GM18507 (cell line): ENCODE measurements at regions not wholly inside any gene's neighbourhood (a gene's known extent, or its start where the extent isn't known, plus 50 kb on each side); places are given as distances from the start of the nearest gene placed in this dataset.

Experiments
- DNase-seq: peaks from one replicate; pipeline ENCODE4 v3.0.0; 2011; ENCODE audit warnings: low read depth; ENCODE audit not compliant: insufficient read length; ENCODE audit errors: extremely low spot score
- FAIRE-seq: peaks from 2 replicates; lab custom pipeline; 2011; peaks lifted over from hg19 to GRCh38; lab: Jason Lieb, UNC

DNA sequence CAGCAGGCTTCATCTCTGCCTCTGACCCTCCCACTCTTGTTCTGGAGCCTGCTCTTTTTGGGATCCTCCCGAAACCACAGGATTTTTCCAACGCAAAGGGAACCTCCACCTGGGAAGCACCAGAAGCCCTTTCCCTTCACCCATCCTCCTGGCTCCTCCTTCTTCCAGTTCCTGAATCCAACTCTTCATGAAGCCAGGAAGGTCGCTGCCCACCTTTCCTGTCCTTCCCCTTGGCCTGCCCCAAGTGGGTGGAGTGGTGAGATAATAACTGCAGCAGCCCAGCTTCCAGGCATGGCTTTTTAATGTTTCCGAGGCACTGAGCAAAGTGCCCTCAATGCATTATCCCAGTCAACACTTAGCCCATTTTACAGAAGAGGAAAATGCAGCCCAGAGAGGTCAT, 70.8 kb upstream of the EEPD1 start:
- FAIRE-seq: no peak

DNA sequence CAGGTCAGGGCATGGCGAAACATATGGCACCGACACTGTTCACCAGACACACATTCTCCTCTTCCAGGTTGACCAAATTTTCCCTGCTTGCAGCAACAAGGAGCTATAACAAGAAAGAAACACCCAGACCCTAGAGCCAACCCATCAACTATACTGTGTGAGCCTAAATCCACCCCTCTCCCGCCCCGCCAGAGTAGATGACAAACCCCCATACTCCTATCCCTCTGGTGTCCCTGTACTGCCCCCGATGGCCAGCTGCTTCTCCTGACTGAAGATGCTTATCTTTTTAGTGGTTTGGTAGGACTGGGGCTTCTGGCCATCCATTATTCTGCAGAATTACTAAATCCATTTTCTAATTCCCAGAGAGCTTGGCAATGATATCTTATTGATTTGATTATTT, 70.1 kb upstream of the EEPD1 start:
- FAIRE-seq (no peak), DNase-seq (no peak)

More for the DNA sequence above, 70.8 kb upstream of the EEPD1 start:
- no peak for DNase-seq

DNA sequence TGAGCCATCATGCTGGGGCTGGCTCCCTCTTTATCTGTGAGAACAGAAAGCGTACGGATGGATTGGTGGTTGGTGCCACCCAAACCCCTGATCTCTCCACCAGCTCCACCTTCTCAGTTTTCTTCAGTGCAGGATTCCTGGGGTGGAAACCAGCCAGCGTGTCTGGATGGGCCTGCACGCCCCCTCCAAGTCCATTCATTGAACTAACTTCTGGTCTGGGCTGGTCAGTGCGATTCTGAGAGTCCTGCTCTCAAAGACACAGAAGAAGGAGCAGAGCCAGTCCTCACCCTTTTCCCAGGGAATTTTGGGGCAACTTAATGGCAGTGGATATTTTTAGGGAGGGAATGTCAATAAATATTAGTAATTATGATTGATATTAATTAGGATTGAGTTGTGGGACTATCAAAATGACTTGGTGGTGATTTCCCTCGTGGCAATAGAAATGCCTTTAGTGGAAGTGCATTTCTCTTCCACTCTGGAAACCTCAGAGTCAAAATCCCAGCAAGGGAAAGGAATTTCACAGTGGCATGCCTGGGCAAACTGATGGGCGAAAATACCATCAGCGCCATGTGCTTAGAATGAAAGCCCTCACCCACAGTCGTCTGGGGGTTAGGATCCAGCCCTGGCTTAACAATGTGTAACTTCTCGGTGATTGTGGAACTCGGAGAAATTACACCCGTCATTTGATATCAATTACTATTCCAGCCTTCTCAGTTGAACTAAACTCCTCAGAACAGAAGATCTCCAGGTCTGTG, 69.3 kb upstream of the EEPD1 start:
- DNase-seq (no peak), FAIRE-seq (no peak)

DNA sequence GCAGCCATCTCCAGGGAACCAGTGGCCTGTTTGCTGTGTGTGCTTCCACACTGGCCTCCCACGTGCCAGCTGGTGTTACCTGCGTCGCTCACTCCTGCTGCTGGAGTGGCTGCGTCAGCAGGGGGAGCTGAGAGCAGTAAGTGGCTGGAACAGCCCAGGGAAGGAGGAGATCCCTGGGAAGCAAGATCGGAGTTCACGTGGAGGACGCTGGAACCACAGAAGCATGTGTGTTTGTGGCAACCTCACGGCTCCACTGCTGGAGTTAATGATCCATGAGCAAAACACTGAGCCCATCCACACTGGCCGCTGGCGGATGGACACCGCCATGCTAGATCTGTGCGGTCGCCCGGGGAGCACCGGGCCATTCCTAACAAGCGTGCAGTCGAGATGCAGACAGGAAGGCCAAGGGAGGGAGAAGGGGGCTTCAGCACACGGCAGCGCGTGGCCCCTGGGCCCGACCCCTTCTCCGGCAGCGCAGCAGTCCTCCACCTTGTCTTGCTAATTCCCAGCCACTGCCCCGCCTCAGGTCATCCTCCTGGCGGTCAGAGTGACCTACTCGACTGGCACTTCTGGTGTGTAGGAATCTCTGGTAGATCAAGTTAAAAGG, 68.5 kb upstream of the EEPD1 start:
- no peak for FAIRE-seq

DNA sequence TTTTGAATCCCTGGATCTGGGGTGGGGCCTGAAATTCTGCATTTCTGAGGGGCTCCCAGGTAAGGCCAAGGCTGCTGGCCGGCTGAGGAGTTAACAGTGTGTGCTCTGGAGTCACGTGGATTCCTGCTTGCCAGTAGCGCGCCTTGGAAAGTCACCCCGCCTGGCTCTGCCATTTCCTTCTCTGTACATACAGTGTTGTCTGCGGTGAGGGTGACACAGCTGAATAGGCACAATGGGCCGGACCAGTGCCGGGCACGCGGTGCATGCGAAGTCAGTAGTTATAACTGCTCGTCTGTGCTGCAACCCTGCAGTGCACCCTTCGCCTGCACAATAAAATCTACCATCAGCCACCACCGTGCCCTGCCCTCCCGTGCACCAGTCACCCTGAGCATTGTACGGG, 68.0 kb upstream of the EEPD1 start:
- FAIRE-seq: no peak

More for the DNA sequence above, 68.5 kb upstream of the EEPD1 start:
- DNase-seq: no peak

DNA sequence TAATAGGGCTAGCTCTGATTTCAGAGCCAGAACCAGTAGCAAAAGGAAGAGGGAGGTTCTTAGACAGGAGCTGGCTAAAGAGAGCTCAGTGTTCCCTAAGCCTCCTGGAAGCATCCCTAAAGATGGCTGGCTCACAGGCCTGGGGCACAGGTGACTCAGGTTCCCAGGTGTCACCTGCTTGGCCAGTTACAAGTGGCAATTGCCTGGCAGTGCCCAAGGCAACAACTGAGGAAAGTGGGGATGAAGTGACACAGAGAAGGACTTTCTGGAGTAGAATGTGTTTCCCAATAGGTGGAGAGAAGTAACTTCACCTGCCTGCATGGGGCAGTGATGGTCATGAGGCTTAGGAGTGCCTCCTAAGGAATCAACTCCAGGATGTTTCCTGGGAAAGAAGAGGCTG, 66.5 kb upstream of the EEPD1 start:
- no peak for FAIRE-seq

More for the DNA sequence above, 68.0 kb upstream of the EEPD1 start:
- DNase-seq: no peak

DNA sequence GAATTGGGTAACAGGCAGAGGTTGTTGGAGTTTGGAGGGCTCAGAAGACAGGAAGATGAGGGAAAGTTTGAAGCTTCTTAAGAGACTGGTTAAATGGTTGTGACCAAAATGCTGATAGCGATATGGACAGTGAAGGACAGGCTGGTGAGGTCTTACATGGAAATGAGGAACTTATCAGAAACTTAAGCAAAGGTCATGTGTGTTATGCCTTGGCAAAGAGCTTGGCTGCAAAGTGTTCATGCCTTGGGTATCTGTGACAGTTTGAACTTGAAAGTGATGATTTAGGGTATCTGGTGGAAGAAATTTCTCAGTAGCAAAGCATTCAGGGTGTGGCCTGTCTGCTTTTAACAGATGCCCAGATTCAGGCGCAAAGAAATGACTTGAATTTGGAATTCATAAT, 64.5 kb upstream of the EEPD1 start:
- FAIRE-seq (no peak), DNase-seq (no peak)

More for the DNA sequence above, 66.5 kb upstream of the EEPD1 start:
- DNase-seq: no peak

DNA sequence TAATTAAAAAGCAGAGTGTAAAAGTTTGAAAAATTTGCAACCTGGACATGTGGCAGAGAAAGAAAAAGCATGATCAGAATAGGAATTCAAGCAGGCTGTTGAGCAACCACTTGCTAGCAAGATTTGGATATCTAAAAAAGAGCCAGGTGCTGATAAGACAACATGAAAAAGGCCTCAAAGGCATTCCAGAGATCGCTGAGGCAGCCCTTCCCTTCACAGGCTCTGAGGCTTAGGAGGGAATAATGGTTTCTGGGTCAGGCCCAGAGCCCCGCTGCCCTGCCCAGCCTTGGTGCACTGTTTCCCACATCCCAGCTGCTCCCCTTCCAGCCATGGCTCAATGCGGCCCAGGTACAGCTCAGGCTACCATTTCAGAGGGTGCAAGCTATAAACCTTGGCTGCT, 64.1 kb upstream of the EEPD1 start:
- no peak for FAIRE-seq
- no peak for DNase-seq

DNA sequence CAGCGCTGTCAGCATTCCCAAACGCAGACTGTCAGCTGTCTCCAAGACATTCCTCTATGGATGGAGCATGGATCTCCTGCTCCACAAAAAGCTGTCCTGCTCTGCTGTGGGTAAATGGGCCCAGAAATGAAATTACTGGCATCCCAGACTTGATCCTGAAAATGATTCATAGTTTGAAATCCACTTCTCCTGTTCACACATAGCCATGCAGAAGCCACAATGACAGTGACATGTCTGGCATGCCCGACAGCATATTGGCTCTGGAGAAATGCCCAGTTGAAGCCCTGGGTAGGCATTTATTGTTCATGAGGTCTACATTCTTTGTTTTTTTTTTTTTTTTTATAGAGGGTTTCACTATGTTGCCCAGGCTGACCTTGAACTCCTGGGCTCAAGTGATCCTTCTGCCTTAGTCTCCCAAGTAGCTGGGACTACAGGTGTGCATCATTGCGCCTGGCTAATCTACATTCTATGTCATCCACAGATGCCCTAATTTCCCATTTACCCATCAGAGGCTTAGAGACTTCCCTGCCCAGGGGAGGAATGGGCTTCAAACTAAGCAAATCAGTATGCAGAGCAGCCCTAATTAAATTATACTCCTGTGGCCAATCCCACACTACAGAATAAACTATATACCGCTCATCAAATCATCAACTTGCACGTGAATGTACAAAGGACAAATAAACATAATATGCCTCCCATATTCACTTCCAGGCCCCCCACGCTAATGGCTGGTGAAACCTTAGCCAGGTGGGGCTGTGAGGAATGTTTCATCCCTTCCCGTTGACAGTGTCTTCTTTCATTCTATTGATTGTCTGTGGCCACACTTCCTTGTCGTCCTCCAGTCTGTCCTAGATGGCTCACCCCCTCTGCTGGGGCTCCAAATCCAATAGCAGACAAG, 61.8 kb upstream of the EEPD1 start:
- DNase-seq (no peak), FAIRE-seq (no peak)

DNA sequence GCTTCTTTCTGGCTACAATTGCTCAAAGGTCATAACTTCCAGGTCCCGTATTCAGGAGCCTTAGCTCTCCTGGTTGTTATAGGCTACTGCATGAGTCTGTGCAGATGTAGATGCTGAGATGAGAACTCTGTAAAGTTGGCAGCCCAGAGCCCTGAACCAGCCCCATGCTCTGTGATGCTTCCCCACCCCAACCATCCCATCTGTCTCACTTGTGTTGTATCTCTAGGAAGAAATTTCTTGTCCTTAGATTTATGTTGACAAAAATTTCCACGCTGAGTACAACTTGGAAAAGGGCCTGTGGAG, 61.2 kb upstream of the EEPD1 start:
- DNase-seq (no peak), FAIRE-seq (no peak)

DNA sequence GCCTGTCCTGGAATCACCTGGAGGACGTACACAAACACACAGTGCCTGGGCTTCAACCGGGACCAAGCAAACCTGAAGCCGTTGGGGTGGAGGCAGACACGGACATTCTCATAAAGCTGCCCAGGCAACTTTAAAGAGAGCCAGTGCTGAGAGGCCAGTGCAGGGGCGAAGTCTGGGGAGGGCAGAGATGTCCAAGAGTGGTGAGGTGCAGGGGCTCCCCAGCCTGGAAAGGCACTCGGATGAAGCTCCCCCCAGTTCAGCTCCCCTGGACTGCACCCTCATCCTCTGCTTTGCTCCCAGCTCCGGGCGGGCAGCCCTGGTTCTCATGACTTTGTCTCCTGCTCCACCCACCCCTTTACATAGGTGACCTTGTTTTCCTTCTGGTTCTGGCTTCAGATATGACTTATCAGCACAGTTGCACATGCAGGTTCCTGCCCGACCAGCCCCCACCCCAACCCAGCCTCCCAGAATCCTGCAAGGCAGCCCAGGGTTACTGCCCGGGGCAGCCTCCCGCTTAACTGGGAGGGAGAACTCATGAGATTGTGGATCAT, 60.8 kb upstream of the EEPD1 start:
- DNase-seq: no peak
- FAIRE-seq: no peak

DNA sequence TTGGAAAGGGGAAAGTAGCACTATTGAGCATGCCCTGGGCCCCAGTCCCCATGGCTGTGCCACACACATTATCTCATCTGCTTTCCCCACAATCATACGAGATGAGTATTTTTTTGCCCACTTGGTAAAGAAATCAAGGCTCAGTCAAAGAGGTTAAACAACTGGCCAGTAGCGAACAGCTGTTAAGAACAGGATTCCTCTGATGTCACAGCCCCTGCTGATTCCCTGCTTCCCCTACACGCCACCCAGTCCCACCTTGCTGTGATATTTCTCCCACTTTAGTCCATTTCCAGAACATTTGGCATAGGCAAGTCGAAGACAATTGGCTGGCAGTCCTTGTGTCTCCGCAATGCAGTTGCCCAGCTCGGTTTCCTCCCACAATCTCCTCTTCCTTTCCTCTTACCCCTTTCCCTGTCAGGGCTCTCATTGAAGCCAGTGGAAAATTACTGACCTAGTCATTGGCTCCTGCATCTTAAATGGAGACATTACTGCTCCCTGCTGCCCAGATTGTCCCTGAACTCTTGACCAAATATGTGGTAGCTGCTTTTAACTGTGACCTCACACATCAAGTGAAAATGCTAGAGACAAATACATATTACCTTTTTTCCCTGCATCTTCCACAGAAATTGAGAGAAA, 56.5 kb upstream of the EEPD1 start:
- FAIRE-seq: no peak
- DNase-seq: no peak

DNA sequence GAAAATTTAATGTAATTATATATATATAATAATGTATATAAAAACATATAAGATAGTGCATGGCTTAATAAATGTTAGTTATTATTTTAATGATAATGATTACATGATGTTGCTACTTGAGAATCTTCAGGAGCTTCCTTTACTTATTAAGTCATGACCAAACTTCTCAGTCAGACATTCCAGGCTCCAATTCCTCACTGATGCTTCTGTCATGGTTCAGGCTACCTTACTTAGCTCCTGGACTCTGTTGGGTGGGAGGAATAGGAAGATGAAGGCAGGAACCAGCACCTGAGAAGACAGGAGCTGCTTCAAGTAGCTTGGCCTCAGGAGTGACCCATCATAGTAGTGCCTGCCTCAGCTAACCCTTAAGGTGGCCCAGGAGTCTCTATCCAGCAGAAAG, 55.0 kb upstream of the EEPD1 start:
- DNase-seq (no peak), FAIRE-seq (no peak)

DNA sequence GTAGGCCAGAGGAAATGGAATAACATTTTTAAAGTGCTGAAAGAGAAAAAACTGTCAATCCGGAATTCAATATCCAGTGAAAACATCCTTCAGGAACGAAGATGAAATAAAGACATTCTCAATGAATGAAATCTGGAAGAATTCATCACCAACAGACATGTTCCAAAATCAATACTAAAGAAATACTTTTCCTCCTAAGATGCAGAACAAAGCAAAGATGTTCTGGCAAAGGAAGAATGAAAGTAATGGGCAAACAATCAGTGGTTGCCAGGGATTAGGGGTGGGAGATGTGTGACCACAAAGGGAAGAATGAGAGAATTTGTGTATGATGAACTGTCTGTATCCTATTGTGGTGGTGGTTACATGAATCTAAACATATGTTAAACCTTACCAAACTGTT, 52.8 kb upstream of the EEPD1 start:
- FAIRE-seq (no peak), DNase-seq (no peak)

DNA sequence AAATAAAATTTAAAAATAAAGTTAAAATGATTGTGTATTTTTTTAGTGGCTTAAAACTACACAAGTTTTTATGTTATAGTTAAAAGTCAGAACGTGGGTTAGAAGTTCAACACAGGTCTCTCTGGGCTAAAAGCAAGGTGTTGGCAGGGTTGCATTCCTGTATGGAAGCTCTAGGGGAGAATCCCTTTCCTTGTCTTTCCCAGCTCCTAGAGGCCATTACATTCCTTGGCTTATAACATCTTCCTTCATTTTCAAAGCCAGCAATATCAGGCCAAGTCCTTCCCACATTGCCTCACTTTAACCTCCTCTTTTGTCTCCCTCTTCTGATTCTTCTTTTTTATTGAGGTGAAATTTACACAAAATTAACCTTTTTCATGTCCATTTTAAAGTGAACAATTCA, 52.4 kb upstream of the EEPD1 start:
- DNase-seq (no peak), FAIRE-seq (no peak)
